Esophagus (tissue), 2 donors: ENCODE measurements at regions not wholly inside any gene's neighbourhood (a gene's known extent, or its start where the extent isn't known, plus 50 kb on each side); places are given as distances from the start of the nearest gene placed in this dataset.

Experiments used
- H3K27ac ChIP-seq, 2 donors: one replicate each; pipeline ENCODE4 v1.5.1; 2013; ENCODE audit warnings: low read depth in 2 of 2, mild to moderate bottlenecking in 2 of 2, inconsistent platforms in 1 of 2, low read length in 1 of 2, moderate library complexity in 1 of 2
- H3K27me3 ChIP-seq, 2 donors: one replicate each; pipeline ENCODE4 v1.6.1; 2013; ENCODE audit warnings: low read length in 2 of 2, control low read depth in 1 of 2, mild to moderate bottlenecking in 1 of 2; ENCODE audit not compliant: insufficient read depth in 2 of 2, control insufficient read depth in 1 of 2
- H3K36me3 ChIP-seq, 2 donors: one replicate each; pipeline ENCODE4 v1.6.1; 2013; ENCODE audit warnings: low read length in 1 of 2; ENCODE audit not compliant: control insufficient read depth in 2 of 2, insufficient read depth in 2 of 2
- H3K4me1 ChIP-seq, 2 donors: one replicate each; pipeline ENCODE4 v1.6.1; 2013; ENCODE audit warnings: low read length in 1 of 2; ENCODE audit not compliant: control insufficient read depth in 2 of 2, insufficient read depth in 2 of 2
- H3K4me3 ChIP-seq, 2 donors: one replicate each; pipeline ENCODE4 v1.5.1; 2013; ENCODE audit warnings: low read length in 2 of 2, mild to moderate bottlenecking in 2 of 2, low read depth in 1 of 2, moderate library complexity in 1 of 2
- H3K9me3 ChIP-seq, 2 donors: one replicate each; pipeline ENCODE4 v1.6.1; 2013; ENCODE audit warnings: mild to moderate bottlenecking in 2 of 2, low read depth in 1 of 2, low read length in 1 of 2, moderate library complexity in 1 of 2; ENCODE audit not compliant: control insufficient read depth in 2 of 2, insufficient read depth in 1 of 2
- WGBS, 2 donors: extraction: QIAGEN DNeasy Blood & Tissue Kit; methylation state at CpG; one replicate each; pipeline ENCODE4 v1.1.7; 2013; 5-methylcytosine and 5-hydroxymethylcytosine counted together
- donor health status: healthy with polysubstance abuse.
- donor health status: Bipolar disorder and iron deficiency.

DNA sequence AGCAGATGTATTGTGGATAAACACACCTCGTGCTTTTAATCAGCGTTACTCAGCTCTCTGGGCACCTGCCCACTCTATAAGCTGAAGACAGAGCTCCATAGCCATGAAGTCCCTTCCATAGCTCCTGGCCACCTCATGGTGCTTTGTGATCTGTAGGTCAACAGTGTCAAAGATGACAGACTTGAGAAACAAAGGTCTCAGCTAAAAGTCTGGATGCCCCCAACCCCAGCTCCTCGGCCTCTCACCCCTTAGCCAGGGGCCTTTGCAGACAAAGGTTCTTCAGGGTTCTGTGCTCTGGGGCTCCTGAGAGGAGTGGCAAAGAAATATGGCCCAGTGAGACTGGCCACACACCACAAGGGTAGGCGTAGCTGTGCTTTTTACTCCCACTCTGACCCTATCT is 168.6 kb downstream of the KLF13 start:
- Histone ChIP-seq H3K27ac (no peak overlapping the region), H3K36me3 (no peaks in the 10 kb centered on the region), H3K27me3 (no peaks in the 10 kb centered on the region), H3K4me3 (no peak overlapping the region), H3K9me3 (peaks cover 0 to 2% of the 10 kb centered on the region in 2 donors), H3K4me1 (no peaks in the 10 kb centered on the region)
- 82 to 87% methylated on average over 4 of the region's 4 CpGs for WGBS, 2 donors

DNA sequence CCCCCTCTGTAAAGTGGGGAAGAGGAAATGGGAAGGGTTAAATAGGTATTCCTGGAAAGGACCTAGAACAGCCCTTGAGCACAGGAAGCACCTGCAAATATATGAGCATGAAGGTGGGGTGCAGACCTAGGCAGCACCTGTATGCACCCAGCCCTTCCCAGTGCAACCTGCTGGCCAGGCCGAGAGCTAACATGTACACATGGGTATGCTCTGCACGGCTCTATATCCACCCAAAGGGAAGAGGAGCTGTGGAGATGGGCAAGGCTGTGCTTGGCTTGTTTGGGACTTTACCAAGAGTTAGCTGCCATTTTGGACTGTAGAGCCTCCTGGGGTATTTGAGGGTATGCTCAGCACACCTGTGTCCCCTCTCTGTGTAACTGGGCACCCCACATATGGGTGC is 171.2 kb downstream of the KLF13 start:
- H3K27ac ChIP-seq, result no peak overlapping the region
- peaks cover 0 to under 1% of the 10 kb centered on the region in 2 donors for H3K9me3 ChIP-seq
- WGBS, 2 donors, result 86 to 89% methylated on average over 2 of the region's 2 CpGs

DNA sequence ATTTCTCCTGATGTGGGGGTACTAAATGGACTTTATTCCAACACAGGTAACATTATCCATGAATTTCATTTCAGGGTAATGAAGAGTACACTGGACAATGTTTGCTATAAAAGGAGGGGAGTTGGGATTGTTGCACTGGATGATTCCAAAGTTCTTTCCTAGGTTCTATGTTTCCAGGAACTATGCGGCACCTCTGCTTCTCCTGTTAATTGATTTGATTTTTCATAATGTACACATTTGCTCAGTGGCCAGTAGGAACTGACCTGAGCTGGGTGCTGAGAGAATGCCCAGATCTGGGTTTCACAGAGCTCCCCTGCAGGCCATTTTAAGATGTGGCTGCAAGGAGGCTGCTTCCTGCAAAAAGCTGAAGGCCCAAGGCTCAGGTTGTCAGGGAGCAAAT is 171.7 kb downstream of the KLF13 start:
- 78 to 97% methylated on average over 1 of the region's 1 CpG for WGBS, 2 donors

More for the DNA sequence above, 171.2 kb downstream of the KLF13 start:
- Histone ChIP-seq H3K36me3 (no peaks in the 10 kb centered on the region), H3K27me3 (no peaks in the 10 kb centered on the region), H3K4me1 (peaks cover 0 to 2% of the 10 kb centered on the region in 2 donors), H3K4me3 (no peak overlapping the region)

DNA sequence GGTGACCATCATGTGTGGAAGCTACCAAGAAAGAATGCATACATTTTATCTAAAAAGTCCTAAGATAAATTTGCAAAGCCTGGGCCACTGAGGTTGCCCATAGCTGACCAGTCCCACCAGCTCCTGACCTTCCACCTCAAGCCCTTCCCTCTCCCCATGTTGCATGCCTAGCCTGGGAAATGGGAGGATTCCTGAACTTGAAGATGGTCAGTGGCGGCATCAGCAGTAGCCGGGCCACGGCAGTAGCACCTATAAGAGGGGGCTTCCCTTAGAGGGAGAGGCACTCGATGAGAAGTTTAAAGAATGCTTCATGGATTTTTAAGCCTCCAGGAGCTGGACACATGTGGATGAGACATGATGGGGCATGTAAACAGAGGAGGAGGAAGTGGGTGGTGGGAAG is 172.1 kb downstream of the KLF13 start:
- H3K4me1 ChIP-seq, result peaks cover 0 to 2% of the 10 kb centered on the region in 2 donors
- H3K9me3 ChIP-seq, result no peaks in the 10 kb centered on the region
- H3K27ac ChIP-seq, result no peak overlapping the region
- WGBS, 2 donors, result 81 to 83% methylated on average over 4 of the region's 4 CpGs
- H3K36me3 ChIP-seq, result no peaks in the 10 kb centered on the region
- no peak overlapping the region for H3K4me3 ChIP-seq
- H3K27me3 ChIP-seq, result no peaks in the 10 kb centered on the region

More for the DNA sequence above, 171.7 kb downstream of the KLF13 start:
- peaks cover 0 to 2% of the 10 kb centered on the region in 2 donors for H3K4me1 ChIP-seq
- H3K9me3 ChIP-seq, result no peaks in the 10 kb centered on the region
- H3K36me3 ChIP-seq, result no peaks in the 10 kb centered on the region
- no peak overlapping the region for H3K27ac ChIP-seq
- H3K4me3 ChIP-seq, result no peak overlapping the region
- H3K27me3 ChIP-seq, result no peaks in the 10 kb centered on the region

DNA sequence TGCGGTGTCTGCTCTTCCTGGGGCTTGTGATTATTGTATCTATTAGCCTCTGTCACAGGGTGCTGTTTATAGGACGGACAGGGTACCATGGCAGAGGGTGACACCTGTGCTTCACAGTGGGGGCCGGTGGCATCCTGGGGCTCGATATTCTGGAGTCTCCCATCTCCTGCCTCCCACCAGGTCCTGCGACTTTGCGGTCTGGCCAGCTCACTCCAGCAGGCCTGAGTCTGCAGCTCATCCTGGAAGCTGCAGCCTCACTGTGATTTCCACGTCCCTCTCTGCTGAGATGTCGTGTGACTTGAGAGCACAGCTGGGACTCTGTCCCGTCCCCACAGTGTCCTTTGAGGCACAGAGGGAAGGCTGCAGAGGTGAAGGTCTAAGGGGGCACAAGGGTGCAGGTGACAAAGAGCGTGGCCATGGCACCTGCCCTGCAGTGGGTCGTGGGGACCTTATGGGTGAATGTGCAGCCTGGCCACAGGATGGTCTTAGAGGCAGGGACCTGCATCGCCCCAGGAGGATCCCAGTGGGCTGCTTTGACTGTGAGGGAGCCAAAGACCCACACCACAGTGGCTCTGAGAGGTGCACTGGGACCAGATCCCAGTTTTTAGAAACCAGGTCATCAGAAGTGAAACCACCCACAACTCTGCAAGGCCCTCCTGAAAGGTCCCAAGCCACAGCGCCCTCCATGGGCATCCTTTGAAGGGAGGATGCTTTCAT is 172.8 kb downstream of the KLF13 start:
- H3K36me3 ChIP-seq, result no peaks in the 10 kb centered on the region
- no peak overlapping the region for H3K27ac ChIP-seq
- 82 to 92% methylated on average over 12 to 13 of the region's 13 CpGs for WGBS, 2 donors
- H3K4me1 ChIP-seq, result peaks cover 0 to 2% of the 10 kb centered on the region in 2 donors
- no peaks in the 10 kb centered on the region for H3K9me3 ChIP-seq
- H3K27me3 ChIP-seq, result no peaks in the 10 kb centered on the region
- H3K4me3 ChIP-seq, result no peak overlapping the region

DNA sequence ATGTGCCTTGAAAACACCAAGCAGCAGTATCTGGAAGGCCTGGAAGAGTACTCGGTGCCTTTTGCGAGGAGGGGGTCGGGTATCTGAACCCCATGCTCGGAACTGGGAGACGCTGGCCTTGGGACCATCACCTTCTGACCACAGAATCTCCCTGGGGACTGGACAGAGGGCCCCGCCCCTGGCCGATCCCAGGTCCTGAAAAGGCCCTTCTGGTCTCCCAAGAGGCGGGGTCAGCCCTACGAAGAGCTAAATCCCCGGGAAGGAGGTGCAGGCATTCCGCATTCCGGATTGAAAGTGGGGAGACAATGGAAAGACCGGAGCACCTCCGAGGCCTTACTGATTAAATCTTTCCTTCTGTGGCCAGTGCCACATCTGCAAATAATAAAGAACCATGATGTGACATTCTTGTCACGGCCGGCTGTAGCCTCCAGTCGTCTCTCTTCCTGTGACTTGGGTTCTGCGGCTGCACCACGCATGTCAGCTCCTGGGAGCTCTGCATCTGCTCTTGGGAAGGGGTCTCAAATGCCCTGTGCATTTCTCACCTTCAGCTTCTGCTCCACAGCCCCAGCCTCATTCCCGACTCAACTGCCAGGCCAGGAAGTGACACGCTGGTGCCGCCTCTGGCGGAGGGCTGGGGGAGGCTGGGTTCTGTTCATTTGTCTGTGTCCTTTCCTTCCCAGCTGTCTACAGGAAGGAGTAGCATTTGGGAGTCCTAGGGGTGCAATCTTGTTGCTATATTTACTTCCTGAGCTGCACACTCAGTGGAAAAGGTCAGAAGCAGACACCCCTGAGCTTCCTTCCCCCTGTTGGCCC is 173.5 kb downstream of the KLF13 start:
- Histone ChIP-seq H3K9me3 (no peaks in the 10 kb centered on the region), H3K4me3 (no peak overlapping the region), H3K4me1 (peaks cover 0 to 2% of the 10 kb centered on the region in 2 donors), H3K27ac (no peak overlapping the region), H3K36me3 (no peaks in the 10 kb centered on the region), H3K27me3 (no peaks in the 10 kb centered on the region)
- WGBS, 2 donors, result 79 to 82% methylated on average over 23 of the region's 23 CpGs

DNA sequence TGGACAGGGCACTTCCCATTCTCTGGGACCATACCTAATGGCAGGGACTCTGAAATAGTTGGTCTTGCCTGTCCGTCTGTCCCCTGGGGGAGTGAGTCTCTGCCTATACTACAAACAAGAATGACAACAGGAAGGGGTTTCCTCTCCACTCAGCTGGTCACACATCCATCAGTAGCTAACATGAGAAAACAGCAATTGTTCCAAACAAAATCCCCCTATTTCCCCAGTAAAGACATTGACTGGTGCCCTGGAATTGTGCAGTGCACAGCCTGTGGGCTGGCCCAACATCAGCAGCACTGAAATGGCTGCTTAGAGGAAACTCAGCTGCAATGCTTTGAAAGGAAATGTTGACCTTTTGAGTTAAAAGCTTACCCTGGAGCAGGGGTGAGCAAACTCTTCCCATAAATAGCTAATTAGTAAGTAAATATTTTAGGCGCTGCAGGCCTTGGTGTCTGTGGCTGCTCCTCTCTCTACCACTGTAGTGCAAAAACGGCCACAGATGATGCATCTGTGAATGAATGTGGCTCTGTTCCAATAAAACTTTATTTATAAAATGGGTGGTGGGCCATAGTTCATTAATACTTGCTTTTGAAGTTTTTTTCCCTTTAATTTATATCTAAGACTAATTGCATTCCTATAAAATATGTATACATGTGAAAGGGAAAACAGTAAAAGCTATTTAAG is 174.3 kb downstream of the KLF13 start:
- H3K36me3 ChIP-seq, result no peaks in the 10 kb centered on the region
- H3K27ac ChIP-seq, result no peak overlapping the region
- peaks cover 0 to 2% of the 10 kb centered on the region in 2 donors for H3K4me1 ChIP-seq
- H3K9me3 ChIP-seq, result no peaks in the 10 kb centered on the region
- WGBS, 2 donors, result 62 to 64% methylated on average over 3 of the region's 3 CpGs
- H3K4me3 ChIP-seq, result no peak overlapping the region
- no peaks in the 10 kb centered on the region for H3K27me3 ChIP-seq

DNA sequence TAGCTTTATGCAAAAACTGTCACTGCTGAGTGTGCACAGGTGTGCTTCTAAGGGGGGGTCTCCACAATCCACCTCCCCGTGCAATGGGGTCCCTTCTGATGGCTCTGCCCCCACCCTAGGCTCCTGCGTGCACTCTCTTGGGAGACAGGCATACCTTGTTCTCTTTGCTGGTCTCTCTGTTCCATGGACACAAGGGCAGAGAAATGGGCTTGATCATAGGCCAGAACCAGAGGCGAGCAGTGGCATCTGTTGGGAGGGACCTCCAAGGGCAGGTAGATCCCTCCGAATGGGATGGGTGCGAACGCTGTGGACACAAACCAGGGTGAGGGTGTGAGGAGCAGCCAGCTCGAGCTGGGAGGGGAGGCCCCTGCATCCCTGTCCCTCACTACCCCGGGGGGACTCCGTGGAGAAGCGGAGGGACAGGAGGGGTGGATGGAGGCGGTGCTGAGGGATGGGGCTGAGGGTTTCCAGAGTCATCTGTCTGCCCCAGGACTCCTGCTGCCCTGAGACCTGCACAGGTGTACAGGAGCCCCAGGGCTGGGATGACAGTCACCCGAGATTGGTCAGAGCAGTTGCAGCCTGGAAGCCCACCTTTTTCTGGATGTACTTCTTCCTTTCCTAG is 175.0 kb downstream of the KLF13 start:
- no peaks in the 10 kb centered on the region for H3K9me3 ChIP-seq
- peaks cover 0 to 2% of the 10 kb centered on the region in 2 donors for H3K4me1 ChIP-seq
- no peak overlapping the region for H3K27ac ChIP-seq
- 88 to 90% methylated on average over 12 of the region's 12 CpGs for WGBS, 2 donors
- no peaks in the 10 kb centered on the region for H3K36me3 ChIP-seq
- no peak overlapping the region for H3K4me3 ChIP-seq
- H3K27me3 ChIP-seq, result no peaks in the 10 kb centered on the region

DNA sequence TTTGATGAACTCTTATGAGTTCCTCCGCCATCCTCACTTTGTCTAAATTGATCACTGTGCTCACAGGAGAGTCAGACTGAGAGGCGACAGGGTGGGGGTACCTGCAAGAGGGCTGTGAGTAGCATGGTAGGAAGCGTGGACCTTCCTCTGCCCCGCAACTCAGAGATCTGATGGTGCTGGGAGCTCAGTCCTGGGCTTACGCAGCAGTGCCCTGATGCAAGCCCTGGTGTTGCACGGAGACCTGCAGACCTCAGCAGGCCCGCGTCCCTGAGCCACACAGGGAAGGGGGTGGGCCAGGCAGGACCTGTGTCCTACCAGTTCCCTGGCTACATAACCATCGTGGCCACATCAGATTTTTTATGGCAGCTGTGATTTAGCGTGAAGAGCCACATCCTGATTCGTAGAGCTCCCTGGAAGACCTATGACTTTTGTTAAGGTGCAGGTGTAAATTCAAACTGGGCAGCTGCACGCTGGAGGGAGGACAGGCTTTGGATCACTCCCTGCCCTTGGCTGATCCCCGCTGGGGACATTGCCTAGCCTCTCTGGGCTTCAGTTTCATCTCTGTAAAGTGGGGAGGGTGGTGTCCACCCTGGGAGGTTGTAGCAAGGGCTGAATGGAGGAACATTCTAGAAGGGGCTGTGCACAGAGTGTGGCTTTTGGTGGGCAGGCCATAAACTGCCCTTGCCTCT is 176.1 kb downstream of the KLF13 start:
- Histone ChIP-seq H3K27ac (no peak overlapping the region), H3K4me1 (peaks cover 0 to 2% of the 10 kb centered on the region in 2 donors), H3K9me3 (no peaks in the 10 kb centered on the region), H3K27me3 (no peaks in the 10 kb centered on the region), H3K4me3 (no peak overlapping the region), H3K36me3 (no peaks in the 10 kb centered on the region)
- WGBS, 2 donors, result 86 to 91% methylated on average over 13 of the region's 13 CpGs
